Panc1 (cell line): ENCODE measurements at regions not wholly inside any gene's neighbourhood (a gene's known extent, or its start where the extent isn't known, plus 50 kb on each side); places are given as distances from the start of the nearest gene placed in this dataset.
"Not testable (repeated sequence)": the region's sequence is repeated elsewhere in the genome, so short reads cannot be mapped to it uniquely, and the experiment has no call there.

ENCODE experiments used
- ATAC-seq: fragments of 200-7000 bp; cut with Tn5 transposase; 2 replicates; pipeline ENCODE4 v1.9.1; 2020; ENCODE audit warnings: mild to moderate bottlenecking, moderate library complexity
- BruUV-seq: library from RNA; stranded (reverse); fragments of 400-500 nt; replicated peaks from 2 replicates; lab custom pipeline; 2021; lab: Mats Ljungman, UMichigan
- CTCF ChIA-PET: fragments of 300-600 bp; sonication (Branson Sonifier 250); formaldehyde crosslinking; loops from one replicate; lab custom pipeline; 2022; ENCODE audit warnings: antibody characterized with exemption; lab: Charles Lee
- POLR2A ChIA-PET: fragments of 300-600 bp; sonication (Branson Sonifier 250); formaldehyde crosslinking; loops from one replicate; lab custom pipeline; 2022; ENCODE audit warnings: antibody characterized with exemption; lab: Charles Lee
- DNase-seq: peaks from one replicate; pipeline ENCODE4 v3.0.0-alpha.2; 2010; ENCODE audit warnings: low read depth, low spot score
- H3K27ac ChIP-seq: 2 replicates; pipeline ENCODE4 v1.5.1; 2011; ENCODE audit warnings: mild to moderate bottlenecking, low read length, inconsistent platforms
- H3K27me3 ChIP-seq: fragments of 200-500 bp; sonication (Bioruptor generic); 2 replicates; pipeline ENCODE4 v1.6.0; 2014; ENCODE audit warnings: low read length, inconsistent platforms; ENCODE audit not compliant: control insufficient read depth, insufficient read depth
- H3K36me3 ChIP-seq: fragments of 200-500 bp; sonication (Bioruptor generic); 2 replicates; pipeline ENCODE4 v1.5.1; 2014; ENCODE audit warnings: inconsistent platforms, mild to moderate bottlenecking, low read length, moderate library complexity; ENCODE audit not compliant: control insufficient read depth, insufficient read depth
- H3K4me1 ChIP-seq: 2 replicates; pipeline ENCODE4 v1.5.1; 2011; ENCODE audit warnings: inconsistent platforms, mild to moderate bottlenecking, low read length, moderate library complexity; ENCODE audit not compliant: control insufficient read depth, insufficient read depth
- H3K4me3 ChIP-seq, 2 experiments: 2 replicates each; pipeline ENCODE4 v1.5.1; 2011 to 2012; ENCODE audit warnings: low read depth in 2 of 2, low read length in 2 of 2, mild to moderate bottlenecking in 2 of 2, inconsistent platforms in 1 of 2, moderate library complexity in 1 of 2
- H3K9me3 ChIP-seq: fragments of 200-500 bp; sonication (Bioruptor generic); 2 replicates; pipeline ENCODE4 v1.5.1; 2014; ENCODE audit warnings: low read depth, mild to moderate bottlenecking, inconsistent platforms, low read length, moderate library complexity; ENCODE audit not compliant: control insufficient read depth, insufficient read depth
- in situ Hi-C: cut with HindIII; loops from 2 replicates; pipeline ENCODE4 v1.10.0; 2016; ENCODE audit warnings: low sequenced_read_pairs, low pct_unique_long_range_greater_than_20kb
- intact Hi-C: fragments of 100-400 bp; cut with micrococcal nuclease; formaldehyde crosslinking; loops from one replicate; pipeline ENCODE4 v1.10.0; 2022; ENCODE audit not compliant: unreplicated experiment

GRCh38 chr16:18216814-18217213 lies 119.7 kb downstream of the NPIPA8 start:
- intact Hi-C loops, in situ Hi-C loops, H3K9me3 ChIP-seq, H3K4me1 ChIP-seq, ATAC-seq, H3K27me3 ChIP-seq, H3K27ac ChIP-seq, H3K36me3 ChIP-seq, H3K4me3 ChIP-seq, DNase-seq, POLR2A ChIA-PET, BruUV-seq, CTCF ChIA-PET: not testable (repeated sequence)

GRCh38 chr16:18213810-18214209 lies 122.7 kb downstream of the NPIPA8 start:
- 0 out of 2 replicates have a peak, but pooled peaks have one; percentile 33 for ATAC-seq
- BruUV-seq, CTCF ChIA-PET, in situ Hi-C loops, H3K27me3 ChIP-seq, H3K4me3 ChIP-seq, H3K4me1 ChIP-seq, DNase-seq, H3K36me3 ChIP-seq, H3K9me3 ChIP-seq, H3K27ac ChIP-seq, intact Hi-C loops, POLR2A ChIA-PET: not testable (repeated sequence)

GRCh38 chr16:18211505-18211904 lies 125.0 kb downstream of the NPIPA8 start:
- in situ Hi-C loops, CTCF ChIA-PET: not testable (repeated sequence)

GRCh38 chr16:18204786-18205185 lies 131.8 kb downstream of the NPIPA8 start:
- H3K4me1 ChIP-seq, DNase-seq, in situ Hi-C loops, H3K27me3 ChIP-seq, H3K4me3 ChIP-seq, H3K36me3 ChIP-seq, CTCF ChIA-PET, BruUV-seq, H3K27ac ChIP-seq, POLR2A ChIA-PET, H3K9me3 ChIP-seq, intact Hi-C loops: not testable (repeated sequence)
- 0 out of 2 replicates have a peak, but pooled peaks have one; percentile 38 for ATAC-seq

More at GRCh38 chr16:18211505-18211904, 125.0 kb downstream of the NPIPA8 start:
- H3K27me3 ChIP-seq, BruUV-seq, H3K27ac ChIP-seq, DNase-seq, H3K4me1 ChIP-seq, intact Hi-C loops, H3K36me3 ChIP-seq, H3K4me3 ChIP-seq, H3K9me3 ChIP-seq, ATAC-seq, POLR2A ChIA-PET: not testable (repeated sequence)

- in situ Hi-C loops, CTCF ChIA-PET, POLR2A ChIA-PET: not testable (repeated sequence)
Observed at GRCh38 chr16:18204309-18204708, 132.2 kb downstream of the NPIPA8 start.

GRCh38 chr16:18201511-18201910 lies 135.0 kb downstream of the NPIPA8 start:
- ATAC-seq, POLR2A ChIA-PET, in situ Hi-C loops, intact Hi-C loops, CTCF ChIA-PET, H3K4me1 ChIP-seq, H3K36me3 ChIP-seq, H3K27ac ChIP-seq, BruUV-seq, DNase-seq, H3K9me3 ChIP-seq, H3K27me3 ChIP-seq, H3K4me3 ChIP-seq: not testable (repeated sequence)

More at GRCh38 chr16:18204309-18204708, 132.2 kb downstream of the NPIPA8 start:
- H3K4me1 ChIP-seq, H3K27me3 ChIP-seq, H3K27ac ChIP-seq, ATAC-seq, H3K4me3 ChIP-seq, BruUV-seq, H3K9me3 ChIP-seq, H3K36me3 ChIP-seq, intact Hi-C loops, DNase-seq: not testable (repeated sequence)

- H3K4me1 ChIP-seq, H3K9me3 ChIP-seq: not testable (repeated sequence)
Observed at GRCh38 chr16:18192389-18192788, 144.1 kb downstream of the NPIPA8 start.

More at GRCh38 chr16:18192389-18192788, 144.1 kb downstream of the NPIPA8 start:
- POLR2A ChIA-PET, H3K27me3 ChIP-seq, intact Hi-C loops, CTCF ChIA-PET, H3K27ac ChIP-seq, H3K36me3 ChIP-seq, in situ Hi-C loops, DNase-seq, BruUV-seq, ATAC-seq, H3K4me3 ChIP-seq: not testable (repeated sequence)
